K562 (cell line): ENCODE measurements at regions not wholly inside any gene's neighbourhood (a gene's known extent, or its start where the extent isn't known, plus 50 kb on each side); places are given as distances from the start of the nearest gene placed in this dataset.

ENCODE experiments used
- ATAC-seq: fragments of 200-7000 bp; cut with Tn5 transposase; 3 replicates; pipeline ENCODE4 v1.9.1; 2020; ENCODE audit warnings: moderate library complexity
- BruUV-seq: library from RNA; stranded (reverse); fragments of 400-500 nt; replicated peaks from 2 replicates; lab custom pipeline; 2021; lab: Mats Ljungman, UMichigan
- CTCF ChIA-PET: fragments of 300-600 bp; formaldehyde crosslinking; extraction: SDS; loops from one replicate; lab custom pipeline; 2021; ENCODE audit warnings: low intra/inter-chr PET ratio; lab: Yijun Ruan, JAX
- POLR2A ChIA-PET: fragments of 300-600, 350-650 bp; sonication (Branson Sonifier 250); formaldehyde crosslinking; extraction: SDS; loops from one replicate; lab custom pipeline; 2021; ENCODE audit warnings: antibody characterized with exemption, inconsistent platforms; lab: Yijun Ruan, JAX
- DNase-seq, 4 experiments: peaks; one replicate each; pipeline versions ENCODE4 v3.0.0 to v3.0.0-alpha.2; 2011 to 2018; ENCODE audit warnings: low spot score in 3 of 4, mixed read lengths in 3 of 4; ENCODE audit errors: extremely low read depth in 1 of 4
- FAIRE-seq: peaks from 2 replicates; lab custom pipeline; 2011; peaks lifted over from hg19 to GRCh38; lab: Jason Lieb, UNC
- H2AFZ ChIP-seq: 2 replicates; pipeline ENCODE4 v1.6.0; 2011; ENCODE audit warnings: low read depth, low read length, control low read depth, inconsistent platforms
- H3K27ac ChIP-seq: fragments of 200-600 bp; 3 replicates; pipeline ENCODE4 v1.8.0; 2011; ENCODE audit warnings: low read depth, mild to moderate bottlenecking, control low read depth, inconsistent platforms, low read length, moderate library complexity, mixed read lengths; ENCODE audit errors: extremely low read depth
- H3K27me3 ChIP-seq, 2 experiments: fragments of 300-600 bp in 1 of 2; 2 replicates in 1 of 2; 3 replicates in 1 of 2; pipeline versions ENCODE4 v1.6.0 to v1.8.0; 2011; ENCODE audit warnings: inconsistent platforms in 2 of 2, low read length in 2 of 2, mild to moderate bottlenecking in 1 of 2, mixed read lengths in 1 of 2, moderate library complexity in 1 of 2; ENCODE audit not compliant: control insufficient read depth in 2 of 2, insufficient read depth in 2 of 2
- H3K36me3 ChIP-seq: fragments of 300-600 bp; 3 replicates; pipeline ENCODE4 v1.8.0; 2011; ENCODE audit warnings: mild to moderate bottlenecking, low read length, inconsistent platforms; ENCODE audit not compliant: control insufficient read depth, insufficient read depth
- H3K4me1 ChIP-seq, 2 experiments: fragments of 200-600 bp in 1 of 2; replicated peaks in 1 of 2; 2 replicates in 1 of 2; 3 replicates in 1 of 2; pipeline versions ENCODE4 v1.5.1 to v1.8.0; 2011; ENCODE audit warnings: inconsistent platforms in 2 of 2, low read length in 2 of 2, mild to moderate bottlenecking in 1 of 2, mixed read lengths in 1 of 2, moderate library complexity in 1 of 2; ENCODE audit not compliant: control insufficient read depth in 2 of 2, insufficient read depth in 2 of 2
- H3K4me2 ChIP-seq: 2 replicates; pipeline ENCODE4 v1.6.1; 2011; ENCODE audit warnings: low read length, control low read depth, inconsistent platforms, mixed read lengths; ENCODE audit not compliant: insufficient read depth
- H3K4me3 ChIP-seq: fragments of 200-600 bp; sonication (generic), shearing (Covaris generic); 2 replicates; pipeline ENCODE4 v1.5.1; 2016; ENCODE audit warnings: control low read depth, inconsistent platforms
- H3K79me2 ChIP-seq: fragments of 200-600 bp; 3 replicates; pipeline ENCODE4 v1.8.0; 2011; ENCODE audit warnings: low read length, inconsistent platforms; ENCODE audit not compliant: control insufficient read depth, insufficient read depth
- H3K9ac ChIP-seq, 2 experiments: 2 replicates each; pipeline versions ENCODE4 v1.6.0 to v1.6.1; 2011; ENCODE audit warnings: low read depth in 2 of 2, low read length in 2 of 2, control low read depth in 1 of 2, inconsistent platforms in 1 of 2, mild to moderate bottlenecking in 1 of 2, mixed read lengths in 1 of 2; ENCODE audit not compliant: insufficient read depth in 1 of 2
- H3K9me1 ChIP-seq: one replicate; pipeline ENCODE4 v1.6.0; 2011; ENCODE audit warnings: inconsistent platforms, mild to moderate bottlenecking, low read length, moderate library complexity; ENCODE audit not compliant: control insufficient read depth, insufficient read depth
- H3K9me3 ChIP-seq: replicated peaks from 2 replicates; pipeline ENCODE4 v1.5.1; 2011; ENCODE audit warnings: low read depth, low read length, inconsistent platforms; ENCODE audit not compliant: control insufficient read depth, insufficient read depth
- H4K20me1 ChIP-seq: replicated peaks from 2 replicates; pipeline ENCODE4 v1.6.1; 2011; ENCODE audit warnings: low read length, inconsistent platforms, mixed read lengths; ENCODE audit not compliant: control insufficient read depth, insufficient read depth
- ATF7 ChIP-seq: fragments of 450-650 bp; IDR thresholded peaks from 2 replicates; pipeline ENCODE4 v1.7.1; 2014; ENCODE audit warnings: mild to moderate bottlenecking, moderate library complexity
- CBX8 ChIP-seq: fragments of 200-600 bp; sonication (generic); IDR thresholded peaks from 2 replicates; pipeline ENCODE4 v1.6.1; 2012; ENCODE audit warnings: borderline replicate concordance, mixed run types, low read depth, mild to moderate bottlenecking, moderate library complexity, mixed read lengths, low read length, control low read depth, inconsistent platforms; ENCODE audit not compliant: poor library complexity, severe bottlenecking; ENCODE audit errors: extremely low read depth
- CHD1 ChIP-seq: fragments of 200-600 bp; sonication (generic); IDR thresholded peaks from one replicate; pipeline ENCODE4 v1.6.1; 2012; ENCODE audit warnings: mild to moderate bottlenecking, moderate library complexity, low read length, inconsistent platforms
- CTCFL ChIP-seq: IDR thresholded peaks from 2 replicates; pipeline ENCODE4 v1.6.1; 2011; ENCODE audit warnings: borderline replicate concordance, low read depth, mild to moderate bottlenecking, moderate library complexity, low read length; ENCODE audit not compliant: insufficient read depth, poor library complexity, severe bottlenecking
- FOXP1 ChIP-seq: sonication (generic); formaldehyde crosslinking; IDR thresholded peaks from 2 replicates; pipeline ENCODE4 v1.8.0; 2022; ENCODE audit warnings: mild to moderate bottlenecking, missing genetic modification reagents
- KDM1A ChIP-seq, 2 experiments: fragments of 450-650 bp; IDR thresholded peaks; 2 replicates each; pipeline ENCODE4 v1.6.1; 2016; ENCODE audit warnings: mild to moderate bottlenecking in 2 of 2
- KHSRP ChIP-seq: fragments of 450-650 bp; IDR thresholded peaks from 2 replicates; pipeline ENCODE4 v1.6.1; 2017
- MIER1 ChIP-seq: fragments of 450-650 bp; IDR thresholded peaks from 2 replicates; pipeline ENCODE4 v1.6.1; 2016; ENCODE audit warnings: antibody characterized with exemption, mild to moderate bottlenecking, low read depth
- NR1H2 ChIP-seq: sonication (generic); formaldehyde crosslinking; IDR thresholded peaks from 2 replicates; pipeline ENCODE4 v1.4.0; 2020; ENCODE audit warnings: mild to moderate bottlenecking, missing genetic modification reagents
- RBFOX2 ChIP-seq: fragments of 200-400 bp; formaldehyde crosslinking; IDR thresholded peaks from 2 replicates; pipeline ENCODE4 v1.6.1; 2017; ENCODE audit warnings: low read depth, mild to moderate bottlenecking, low read length, moderate library complexity
- RNF2 ChIP-seq: sonication (generic); IDR thresholded peaks from 2 replicates; pipeline ENCODE4 v1.6.1; 2016
- SMARCA4 ChIP-seq: fragments of 450-650 bp; IDR thresholded peaks from 2 replicates; pipeline ENCODE4 v1.6.1; 2016
- SRSF1 ChIP-seq: fragments of 200-400 bp; formaldehyde crosslinking; IDR thresholded peaks from 2 replicates; pipeline ENCODE4 v1.6.1; 2017; ENCODE audit warnings: mild to moderate bottlenecking, low read depth, low read length, moderate library complexity
- THRAP3 ChIP-seq: fragments of 450-650 bp; IDR thresholded peaks from 2 replicates; pipeline ENCODE4 v1.6.1; 2016; ENCODE audit warnings: mild to moderate bottlenecking, inconsistent platforms, borderline replicate concordance
- U2AF1 ChIP-seq: fragments of 200-400 bp; formaldehyde crosslinking; optimal IDR thresholded peaks from 2 replicates; pipeline ENCODE3; 2017; ENCODE audit warnings: mild to moderate bottlenecking, low read depth, low read length, moderate library complexity
- ZBTB17 ChIP-seq: fragments of 450-650 bp; formaldehyde crosslinking; IDR thresholded peaks from 2 replicates; pipeline ENCODE4 v1.4.0; 2020; ENCODE audit warnings: mild to moderate bottlenecking
- ZNF583 ChIP-seq: fragments of 250-450 bp; sonication (Bioruptor Pico); IDR thresholded peaks from 2 replicates; pipeline ENCODE4 v1.4.0; 2020
- ZNF785 ChIP-seq: fragments of 250-450 bp; sonication (Bioruptor Pico); IDR thresholded peaks from 2 replicates; pipeline ENCODE4 v1.4.0; 2020; ENCODE audit warnings: mild to moderate bottlenecking
- whole genome bisulfite sequencing: fragments of 100-300 bp; shearing (Covaris generic); methylation state at CpG from one replicate; pipeline ENCODE4 v1.1.6; 2016; ENCODE audit warnings: low coverage, mixed read lengths; ENCODE audit not compliant: insufficient coverage; ENCODE audit errors: missing lambda C conversion rate; 5-methylcytosine and 5-hydroxymethylcytosine counted together
- in situ Hi-C: fragments of 300-500 bp; cut with MboI; formaldehyde crosslinking; loops from 4 replicates; pipeline ENCODE4 v1.15.0; 2018; ENCODE audit warnings: inconsistent platforms, mixed read lengths
- intact Hi-C: fragments of 100-400 bp; cut with micrococcal nuclease; formaldehyde crosslinking; loops from 2 replicates; pipeline ENCODE4 v1.14.2; 2022
- TF ChIP-seq, protein P1 (sequence below): fragments of 450-650 bp; IDR thresholded peaks from 2 replicates; pipeline ENCODE4 v1.6.1; 2017; ENCODE audit warnings: antibody characterized with exemption

DNA sequence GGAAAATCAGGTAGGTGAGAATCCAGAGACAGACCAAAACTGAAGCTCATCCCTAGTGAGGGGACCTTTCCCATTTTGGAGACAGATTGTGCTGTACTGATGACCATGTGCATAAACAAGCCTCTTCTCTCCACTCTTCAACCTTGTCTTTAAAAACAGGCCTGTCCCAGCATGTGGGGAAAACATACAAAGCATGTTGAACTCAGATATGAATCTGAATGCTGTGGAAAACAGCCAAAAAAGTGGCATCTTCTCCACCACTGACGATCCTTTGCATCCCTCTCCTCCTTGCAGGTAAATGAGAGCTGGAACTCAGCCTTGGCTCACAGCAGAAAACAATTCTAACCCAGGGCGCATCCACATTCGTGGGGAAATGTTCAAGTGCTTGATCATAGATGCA, 123.7 kb upstream of the FOXQ1 start:
- intact Hi-C loops = no loop called here
- Histone ChIP-seq H3K4me1 (no peaks in the 10 kb centered on the region), H3K27ac (no peak overlapping the region), H3K36me3 (no peaks in the 10 kb centered on the region)
- 0% methylated on average over 3 of the region's 3 CpGs for WGBS
- ChIA-PET CTCF (no interaction called here), POLR2A (interaction anchor here (0.8 kb wide), 1 partner anchor 397 kb away, joined by 3 read pairs; no protein-coding TSS in a partner anchor)
- no peak for ATAC-seq
- TF ChIP-seq, protein P1, sequence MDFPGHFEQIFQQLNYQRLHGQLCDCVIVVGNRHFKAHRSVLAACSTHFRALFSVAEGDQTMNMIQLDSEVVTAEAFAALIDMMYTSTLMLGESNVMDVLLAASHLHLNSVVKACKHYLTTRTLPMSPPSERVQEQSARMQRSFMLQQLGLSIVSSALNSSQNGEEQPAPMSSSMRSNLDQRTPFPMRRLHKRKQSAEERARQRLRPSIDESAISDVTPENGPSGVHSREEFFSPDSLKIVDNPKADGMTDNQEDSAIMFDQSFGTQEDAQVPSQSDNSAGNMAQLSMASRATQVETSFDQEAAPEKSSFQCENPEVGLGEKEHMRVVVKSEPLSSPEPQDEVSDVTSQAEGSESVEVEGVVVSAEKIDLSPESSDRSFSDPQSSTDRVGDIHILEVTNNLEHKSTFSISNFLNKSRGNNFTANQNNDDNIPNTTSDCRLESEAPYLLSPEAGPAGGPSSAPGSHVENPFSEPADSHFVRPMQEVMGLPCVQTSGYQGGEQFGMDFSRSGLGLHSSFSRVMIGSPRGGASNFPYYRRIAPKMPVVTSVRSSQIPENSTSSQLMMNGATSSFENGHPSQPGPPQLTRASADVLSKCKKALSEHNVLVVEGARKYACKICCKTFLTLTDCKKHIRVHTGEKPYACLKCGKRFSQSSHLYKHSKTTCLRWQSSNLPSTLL = no peak
- TF ChIP-seq KDM1A (IDR thresholded peaks at IDR 0.05) (no peak), ATF7 (no peak), SMARCA4 (no peak), RNF2 (no peak), ZBTB17 (CRISPR knock-in tag) (no peak), THRAP3 (no peak), KHSRP (no peak), ZNF583 (no peak), SRSF1 (no peak), ZNF785 (CRISPR knock-in tag) (no peak), NR1H2 (CRISPR knock-in tag) (no peak), U2AF1 (no peak), FOXP1 (no peak), RBFOX2 (no peak), CBX8 (no peak), CTCFL (no peak), MIER1 (no peak), CHD1 (no peak)
- TF ChIP-seq, all 486 proteins: peak for 0
- no peak overlapping the region for H3K9ac ChIP-seq
- H3K79me2 ChIP-seq = no peaks in the 10 kb centered on the region
- no peaks in the 10 kb centered on the region for H3K27me3 ChIP-seq
- DNase-seq (no peak), FAIRE-seq (no peak)
- no peak overlapping the region for H3K4me2 ChIP-seq
- no peak overlapping the region for H2AFZ ChIP-seq
- in situ Hi-C loops = no loop called here
- no peaks in the 10 kb centered on the region for H4K20me1 ChIP-seq
- H3K4me3 ChIP-seq = no peak overlapping the region
- no peaks in the 10 kb centered on the region for H3K9me1 ChIP-seq
- H3K9me3 ChIP-seq = no peaks in the 10 kb centered on the region
- no TSS peak for BruUV-seq
